ENCODE measurements at regions not wholly inside any gene's neighbourhood (a gene's known extent, or its start where the extent isn't known, plus 50 kb on each side); places are given as distances from the start of the nearest gene placed in this dataset.

- no peak overlapping the region for H4K8ac ChIP-seq (ENCODE audit: low read depth, low read length)
- H3K23ac ChIP-seq (ENCODE audit: low read length), result no peak overlapping the region
- no peak overlapping the region for H2BK12ac ChIP-seq (ENCODE audit: low read length)
- H3K4me3 ChIP-seq (ENCODE audit: low read depth, low read length), result no peak overlapping the region
- no peak overlapping the region for H4K12ac ChIP-seq (ENCODE audit: low read depth, low read length)
- H2BK120ac ChIP-seq (ENCODE audit: insufficient read depth, low read length, poor library complexity), result no peak overlapping the region
- no peaks in the 10 kb centered on the region for H3K79me1 ChIP-seq (ENCODE audit: low read length)
- no peak overlapping the region for H3K9ac ChIP-seq (ENCODE audit: low read length)
- peaks cover 0 to 3% of the 10 kb centered on the region in 2 experiments for H3K4me1 ChIP-seq (ENCODE audit: control insufficient read depth in 1 of 2, insufficient read depth in 2 of 2, low read length in 2 of 2)
- H3K36me3 ChIP-seq (ENCODE audit: control insufficient read depth in 1 of 2, insufficient read depth in 2 of 2, low read length in 2 of 2), result no peaks in the 10 kb centered on the region
- H3K4me2 ChIP-seq (ENCODE audit: low read length), result no peak overlapping the region
- no peak overlapping the region for H2AFZ ChIP-seq (ENCODE audit: insufficient read depth, low read length, poor library complexity)
- no peak overlapping the region for H3K14ac ChIP-seq (ENCODE audit: low read length)
- no peak overlapping the region for H3K4ac ChIP-seq (ENCODE audit: low read depth, low read length)
- no peak for DNase-seq
- H2BK5ac ChIP-seq (ENCODE audit: low read depth, low read length, poor library complexity), result no peak overlapping the region
- no peak overlapping the region for H3K27ac ChIP-seq (ENCODE audit: low read depth, low read length)
- no CpG with 5 or more reads among the region's 4 CpGs for WGBS (ENCODE audit: extremely low coverage, insufficient coverage, insufficient read length)
- no peak overlapping the region for H3K18ac ChIP-seq (ENCODE audit: low read length)
- no peak overlapping the region for H2AK5ac ChIP-seq (ENCODE audit: low read length)
- H4K91ac ChIP-seq (ENCODE audit: low read depth, low read length), result no peak overlapping the region
- H3K27me3 ChIP-seq (ENCODE audit: insufficient read depth, low read length), result no peaks in the 10 kb centered on the region
- no peaks in the 10 kb centered on the region for H3K9me3 ChIP-seq (ENCODE audit: insufficient read depth, low read depth, low read length)
- H3K79me2 ChIP-seq (ENCODE audit: control insufficient read depth, insufficient read depth, low read length, poor library complexity), result no peaks in the 10 kb centered on the region
These were observed 152.0 kb downstream of the ANKRD60 start for GRCh38 chr20:58076405-58076804.

- no peak overlapping the region for H2BK5ac ChIP-seq (ENCODE audit: low read depth, low read length, poor library complexity)
- H3K36me3 ChIP-seq (ENCODE audit: control insufficient read depth in 1 of 2, insufficient read depth in 2 of 2, low read length in 2 of 2), result no peaks in the 10 kb centered on the region
- no peak overlapping the region for H2AFZ ChIP-seq (ENCODE audit: insufficient read depth, low read length, poor library complexity)
- H3K4ac ChIP-seq (ENCODE audit: low read depth, low read length), result no peak overlapping the region
- H3K23ac ChIP-seq (ENCODE audit: low read length), result no peak overlapping the region
- no peaks in the 10 kb centered on the region for H3K79me2 ChIP-seq (ENCODE audit: control insufficient read depth, insufficient read depth, low read length, poor library complexity)
- no peaks in the 10 kb centered on the region for H3K79me1 ChIP-seq (ENCODE audit: low read length)
- peaks cover 0 to 3% of the 10 kb centered on the region in 2 experiments for H3K4me1 ChIP-seq (ENCODE audit: control insufficient read depth in 1 of 2, insufficient read depth in 2 of 2, low read length in 2 of 2)
- no peak overlapping the region for H3K27ac ChIP-seq (ENCODE audit: low read depth, low read length)
- H2BK120ac ChIP-seq (ENCODE audit: insufficient read depth, low read length, poor library complexity), result no peak overlapping the region
- no peak for DNase-seq
- H3K4me2 ChIP-seq (ENCODE audit: low read length), result no peak overlapping the region
- no peak overlapping the region for H3K9ac ChIP-seq (ENCODE audit: low read length)
- no peak overlapping the region for H4K91ac ChIP-seq (ENCODE audit: low read depth, low read length)
- no CpG with 5 or more reads among the region's 14 CpGs for WGBS (ENCODE audit: extremely low coverage, insufficient coverage, insufficient read length)
- H3K18ac ChIP-seq (ENCODE audit: low read length), result no peak overlapping the region
- no peak overlapping the region for H2AK5ac ChIP-seq (ENCODE audit: low read length)
- no peaks in the 10 kb centered on the region for H3K9me3 ChIP-seq (ENCODE audit: insufficient read depth, low read depth, low read length)
- H4K8ac ChIP-seq (ENCODE audit: low read depth, low read length), result no peak overlapping the region
- H3K14ac ChIP-seq (ENCODE audit: low read length), result no peak overlapping the region
- H4K12ac ChIP-seq (ENCODE audit: low read depth, low read length), result no peak overlapping the region
- H3K4me3 ChIP-seq (ENCODE audit: low read depth, low read length), result no peak overlapping the region
- no peaks in the 10 kb centered on the region for H3K27me3 ChIP-seq (ENCODE audit: insufficient read depth, low read length)
- no peak overlapping the region for H2BK12ac ChIP-seq (ENCODE audit: low read length)
These were observed 152.7 kb downstream of the ANKRD60 start for GRCh38 chr20:58075586-58076345.

- Histone ChIP-seq H4K12ac (ENCODE audit: low read depth, low read length) (no peak overlapping the region), H3K4me3 (ENCODE audit: low read depth, low read length) (no peak overlapping the region), H3K4me2 (ENCODE audit: low read length) (no peak overlapping the region), H3K36me3 (ENCODE audit: control insufficient read depth in 1 of 2, insufficient read depth in 2 of 2, low read length in 2 of 2) (no peaks in the 10 kb centered on the region), H2AFZ (ENCODE audit: insufficient read depth, low read length, poor library complexity) (no peak overlapping the region), H3K27ac (ENCODE audit: low read depth, low read length) (no peak overlapping the region), H3K27me3 (ENCODE audit: insufficient read depth, low read length) (no peaks in the 10 kb centered on the region), H3K4me1 (ENCODE audit: control insufficient read depth in 1 of 2, insufficient read depth in 2 of 2, low read length in 2 of 2) (peaks cover 0 to 3% of the 10 kb centered on the region in 2 experiments), H3K79me2 (ENCODE audit: control insufficient read depth, insufficient read depth, low read length, poor library complexity) (no peaks in the 10 kb centered on the region), H2BK5ac (ENCODE audit: low read depth, low read length, poor library complexity) (no peak overlapping the region), H2AK5ac (ENCODE audit: low read length) (no peak overlapping the region), H3K23ac (ENCODE audit: low read length) (no peak overlapping the region), H4K91ac (ENCODE audit: low read depth, low read length) (no peak overlapping the region), H3K14ac (ENCODE audit: low read length) (no peak overlapping the region), H3K4ac (ENCODE audit: low read depth, low read length) (no peak overlapping the region), H3K9me3 (ENCODE audit: insufficient read depth, low read depth, low read length) (no peaks in the 10 kb centered on the region), H2BK120ac (ENCODE audit: insufficient read depth, low read length, poor library complexity) (no peak overlapping the region), H3K79me1 (ENCODE audit: low read length) (no peaks in the 10 kb centered on the region), H3K9ac (ENCODE audit: low read length) (no peak overlapping the region), H3K18ac (ENCODE audit: low read length) (no peak overlapping the region), H2BK12ac (ENCODE audit: low read length) (no peak overlapping the region), H4K8ac (ENCODE audit: low read depth, low read length) (no peak overlapping the region)
- DNase-seq, result no peak
- no CpG with 5 or more reads among the region's 10 CpGs for WGBS (ENCODE audit: extremely low coverage, insufficient coverage, insufficient read length)
These were observed 154.3 kb downstream of the ANKRD60 start for GRCh38 chr20:58073945-58074856.

- no peak overlapping the region for H2AK5ac ChIP-seq (ENCODE audit: low read length)
- no peaks in the 10 kb centered on the region for H3K9me3 ChIP-seq (ENCODE audit: insufficient read depth, low read depth, low read length)
- no peak overlapping the region for H4K8ac ChIP-seq (ENCODE audit: low read depth, low read length)
- H3K4ac ChIP-seq (ENCODE audit: low read depth, low read length), result no peak overlapping the region
- H2AFZ ChIP-seq (ENCODE audit: insufficient read depth, low read length, poor library complexity), result no peak overlapping the region
- H3K27ac ChIP-seq (ENCODE audit: low read depth, low read length), result no peak overlapping the region
- H2BK12ac ChIP-seq (ENCODE audit: low read length), result no peak overlapping the region
- H3K23ac ChIP-seq (ENCODE audit: low read length), result no peak overlapping the region
- H3K4me3 ChIP-seq (ENCODE audit: low read depth, low read length), result no peak overlapping the region
- no peak overlapping the region for H4K91ac ChIP-seq (ENCODE audit: low read depth, low read length)
- H3K36me3 ChIP-seq (ENCODE audit: control insufficient read depth in 1 of 2, insufficient read depth in 2 of 2, low read length in 2 of 2), result no peaks in the 10 kb centered on the region
- no CpG with 5 or more reads among the region's 15 CpGs for WGBS (ENCODE audit: extremely low coverage, insufficient coverage, insufficient read length)
- H3K18ac ChIP-seq (ENCODE audit: low read length), result no peak overlapping the region
- no peak for DNase-seq
- no peak overlapping the region for H2BK5ac ChIP-seq (ENCODE audit: low read depth, low read length, poor library complexity)
- H3K4me1 ChIP-seq (ENCODE audit: control insufficient read depth in 1 of 2, insufficient read depth in 2 of 2, low read length in 2 of 2), result peaks cover 0 to 3% of the 10 kb centered on the region in 2 experiments
- no peak overlapping the region for H4K12ac ChIP-seq (ENCODE audit: low read depth, low read length)
- no peak overlapping the region for H3K4me2 ChIP-seq (ENCODE audit: low read length)
- H3K27me3 ChIP-seq (ENCODE audit: insufficient read depth, low read length), result no peaks in the 10 kb centered on the region
- H3K9ac ChIP-seq (ENCODE audit: low read length), result no peak overlapping the region
- H3K79me1 ChIP-seq (ENCODE audit: low read length), result no peaks in the 10 kb centered on the region
- H3K14ac ChIP-seq (ENCODE audit: low read length), result no peak overlapping the region
- H3K79me2 ChIP-seq (ENCODE audit: control insufficient read depth, insufficient read depth, low read length, poor library complexity), result no peaks in the 10 kb centered on the region
- H2BK120ac ChIP-seq (ENCODE audit: insufficient read depth, low read length, poor library complexity), result no peak overlapping the region
These were observed 155.5 kb downstream of the ANKRD60 start for GRCh38 chr20:58072695-58073671.
